ENCODE measurements at regions not wholly inside any gene's neighbourhood (a gene's known extent, or its start where the extent isn't known, plus 50 kb on each side); places are given as distances from the start of the nearest gene placed in this dataset.

DNA sequence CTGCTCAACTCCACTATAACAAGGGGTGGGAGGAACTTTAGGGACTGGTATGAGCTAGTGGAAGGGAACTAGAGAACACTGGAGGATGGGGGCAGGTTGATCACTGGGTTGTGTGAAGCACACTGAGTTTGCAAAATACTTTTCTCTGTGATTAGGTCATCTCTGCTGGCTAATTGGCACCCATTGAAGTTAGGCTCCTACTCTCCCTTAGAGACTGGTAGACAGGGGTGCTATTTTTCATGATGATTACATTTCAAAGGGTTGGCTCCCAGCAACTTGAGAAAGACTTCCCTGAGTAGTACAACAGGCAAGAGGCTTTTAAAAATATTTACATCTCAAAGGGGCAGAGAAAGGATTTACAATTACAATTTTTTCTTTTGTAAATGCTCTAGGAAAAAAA is 50.4 kb upstream of the MTAP start:
- no peak for DNase-seq
- H3K4me1 ChIP-seq, result no peaks in the 10 kb centered on the region
- no peaks in the 10 kb centered on the region for H3K9me3 ChIP-seq (replicated peaks)
- H3K27ac ChIP-seq (replicated peaks), result no peak overlapping the region
- TF ChIP-seq CTCF (IDR thresholded peaks at IDR 0.05; ENCODE audit: borderline replicate concordance), result no peak
- intact Hi-C loops (cut with micrococcal nuclease), result no loop called here
- no peaks in the 10 kb centered on the region for H3K36me3 ChIP-seq
- H3K4me3 ChIP-seq, result no peak overlapping the region
- H3K27me3 ChIP-seq (ENCODE audit: low read depth), result peaks cover 51% of the 10 kb centered on the region
